Inflammatory macrophage treated with lipopolysaccharide for 1 hour (primary cell): ENCODE measurements at regions not wholly inside any gene's neighbourhood (a gene's known extent, or its start where the extent isn't known, plus 50 kb on each side); places are given as distances from the start of the nearest gene placed in this dataset.

Source experiments
- DNase-seq, 2 donors: peaks; one replicate each; pipeline ENCODE4 v3.0.0-alpha.2; 2020 to 2022

DNA sequence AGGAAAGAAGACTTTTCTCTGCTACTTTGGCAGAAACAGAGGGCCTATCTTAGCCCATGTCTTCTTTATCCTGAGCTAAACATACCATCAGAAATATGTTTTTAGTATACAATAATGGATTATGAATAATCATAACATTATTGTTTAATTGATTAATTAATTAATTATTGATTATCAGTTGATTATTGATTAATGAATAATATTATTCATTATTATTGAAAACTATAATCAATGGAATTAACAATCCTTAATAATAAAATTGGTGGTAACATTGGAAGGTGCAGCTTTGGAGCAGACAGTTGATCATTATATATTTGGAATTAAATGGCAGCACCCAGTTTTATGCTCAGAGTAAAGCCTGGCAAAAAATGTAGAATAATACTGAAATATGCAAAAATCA, 655.9 kb upstream of the ARGLU1 start:
- DNase-seq: no peak

DNA sequence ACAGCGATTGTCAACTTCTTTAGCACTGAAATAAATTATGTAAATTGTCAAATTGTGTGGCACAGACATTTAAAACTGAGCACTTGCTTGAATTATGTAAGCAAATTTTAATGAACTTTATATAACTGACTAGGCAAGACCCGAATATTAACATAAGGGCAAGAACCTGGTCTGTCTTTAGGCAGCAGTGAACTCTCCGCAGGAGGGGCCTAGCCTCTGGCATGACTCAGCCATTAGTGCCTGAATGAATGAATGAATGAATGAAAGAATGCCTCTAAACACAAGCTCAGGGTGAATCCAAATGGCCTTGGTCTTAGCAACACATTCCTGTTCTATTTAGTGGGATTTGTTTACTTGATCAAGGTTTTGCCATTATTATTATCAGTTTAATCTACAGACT, 654.7 kb upstream of the ARGLU1 start:
- DNase-seq: no peak

DNA sequence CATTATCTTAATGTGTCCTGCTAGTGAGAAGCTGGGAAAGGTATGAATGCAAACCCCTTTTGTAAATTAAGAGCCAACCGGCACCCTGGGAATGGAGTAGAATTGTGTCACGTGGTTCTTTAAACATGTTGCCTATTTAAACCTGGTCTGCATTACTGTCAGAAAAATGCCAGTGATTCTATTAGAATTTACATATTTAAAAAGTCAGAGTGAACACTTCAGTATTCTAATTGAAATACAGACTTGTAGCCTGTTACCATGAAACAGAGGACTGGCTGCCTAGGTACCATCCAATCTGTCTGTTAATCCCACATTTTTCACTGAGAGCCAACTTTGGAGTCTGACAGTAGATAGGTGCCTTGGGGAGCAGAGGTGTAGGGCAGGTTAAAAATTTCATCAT, 652.3 kb upstream of the ARGLU1 start:
- no peak for DNase-seq

DNA sequence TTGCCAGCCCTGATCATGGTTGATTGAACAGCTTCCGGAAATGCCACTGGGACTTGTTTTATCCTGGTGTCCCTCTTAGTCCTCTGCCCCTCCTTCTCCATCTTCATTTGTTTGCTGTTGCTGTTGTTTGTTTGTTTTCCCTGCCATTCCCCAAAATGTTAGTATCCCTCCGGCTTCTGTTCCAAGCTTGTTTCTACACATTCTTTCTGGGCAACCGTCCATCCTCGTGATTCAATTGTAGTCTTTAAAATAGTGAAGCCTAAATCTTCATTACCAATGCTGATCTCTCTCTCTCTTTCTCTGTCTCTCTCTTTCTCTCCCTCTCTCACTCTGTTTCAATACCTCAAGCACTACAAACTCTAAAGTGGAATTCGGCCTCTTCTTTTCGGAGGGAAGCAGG, 649.3 kb upstream of the ARGLU1 start:
- no peak for DNase-seq

DNA sequence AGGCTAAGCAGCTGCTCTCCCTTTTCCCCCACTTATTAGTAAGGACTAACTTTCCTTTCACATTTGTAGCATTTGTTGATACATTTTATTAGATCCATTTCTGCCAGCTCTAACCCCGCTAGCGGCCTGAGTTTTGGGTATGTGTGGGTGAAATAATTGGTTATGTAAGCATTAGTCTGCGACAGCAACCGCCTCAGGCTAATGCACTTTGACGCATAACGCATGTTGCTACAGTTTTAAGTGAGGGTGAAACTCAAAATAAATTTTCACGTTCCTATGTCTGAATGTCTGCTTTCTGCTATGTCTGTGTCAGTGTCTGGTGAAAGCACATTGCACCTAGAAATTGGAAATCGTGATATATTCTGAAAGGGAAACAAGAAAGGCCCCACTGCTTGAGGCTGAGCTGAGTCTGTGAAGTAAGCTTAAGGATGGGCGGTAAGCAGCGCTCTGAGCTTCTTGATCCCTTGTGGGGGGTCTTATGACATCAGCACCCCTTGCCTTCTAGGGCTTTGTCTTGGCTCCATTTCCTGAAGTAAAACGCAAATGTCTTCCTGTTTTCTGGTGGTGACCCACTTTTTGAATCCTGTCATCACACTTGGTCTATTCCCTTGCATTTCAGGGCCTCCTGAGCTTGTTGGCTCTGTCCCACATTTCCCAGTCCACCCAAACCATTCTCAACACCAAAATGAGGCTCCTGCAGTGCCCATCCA, 648.3 kb upstream of the ARGLU1 start:
- DNase-seq: no peak

DNA sequence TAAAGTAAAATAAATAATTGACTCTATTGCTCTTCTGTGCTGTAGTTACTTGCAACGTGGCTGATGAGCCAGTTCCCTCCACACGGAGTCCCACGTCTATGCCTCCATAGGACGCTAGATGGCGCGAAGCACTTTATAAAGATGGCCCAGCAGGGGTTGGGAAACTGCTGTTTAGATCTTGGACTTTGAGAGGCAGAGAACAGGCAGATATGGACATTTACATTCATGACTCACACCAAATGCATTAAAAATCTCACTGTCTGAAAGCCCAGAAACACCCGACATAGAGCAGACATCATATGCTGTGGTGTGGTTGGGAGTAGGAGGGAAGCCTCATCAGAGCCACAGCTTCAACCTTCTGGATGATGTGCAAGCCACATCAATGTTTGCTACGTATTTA, 643.1 kb upstream of the ARGLU1 start:
- peak; percentile 21 to 80 for DNase-seq

DNA sequence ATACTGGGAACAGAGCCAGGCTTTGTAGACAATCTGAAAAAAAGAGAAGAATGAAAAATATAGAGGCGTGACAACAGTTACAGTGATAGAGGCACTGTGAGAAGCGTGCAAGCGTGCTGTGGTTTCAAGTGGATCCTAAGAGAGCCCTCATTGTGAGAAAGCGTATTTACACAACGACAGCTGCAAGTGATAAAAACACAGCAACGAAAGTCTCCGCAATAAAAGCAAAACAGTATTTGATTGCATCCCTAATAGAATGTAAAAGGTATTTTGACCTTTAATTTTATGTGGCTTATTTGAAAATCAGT, 642.7 kb upstream of the ARGLU1 start:
- no peak for DNase-seq

DNA sequence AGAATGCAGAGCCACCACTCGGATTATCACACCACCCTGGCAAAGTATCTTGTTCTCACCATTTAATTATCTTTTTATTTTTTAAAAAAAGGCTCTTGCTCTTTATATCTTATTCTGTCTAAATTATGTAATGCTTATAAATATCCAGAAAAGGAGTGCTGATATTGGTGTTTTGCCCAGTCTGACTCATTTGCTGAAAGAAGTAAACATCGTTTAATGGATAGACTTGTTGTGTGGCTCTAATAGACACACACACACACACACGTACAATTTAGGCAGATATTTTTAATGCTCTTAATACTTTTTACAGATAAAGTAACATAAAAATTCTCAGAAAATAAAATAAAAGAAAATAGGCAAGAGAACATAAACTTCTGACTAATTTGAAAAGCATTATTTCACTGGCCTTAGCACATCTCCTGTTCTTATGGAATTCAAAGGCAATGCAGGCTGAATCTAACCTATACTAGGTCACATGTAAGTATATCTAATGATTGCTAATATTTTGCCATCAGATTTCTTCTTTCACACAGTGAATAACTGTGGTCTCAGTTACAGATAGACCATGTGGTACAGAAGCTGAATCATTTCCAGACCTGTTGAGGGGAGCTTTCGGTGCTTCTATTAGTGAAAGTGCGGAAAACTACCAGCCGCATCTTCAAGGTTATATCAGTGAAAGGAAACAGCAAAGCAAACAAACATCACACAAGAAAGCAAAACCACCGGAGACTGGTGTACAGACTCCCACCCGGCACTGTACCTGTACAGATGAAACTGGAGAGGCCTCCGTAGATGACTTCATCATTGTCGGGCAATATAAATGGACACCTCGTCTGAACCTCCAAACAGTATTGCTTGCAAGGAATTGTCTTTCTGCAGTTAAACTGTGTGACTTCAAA, 642.1 kb upstream of the ARGLU1 start:
- no peak for DNase-seq

DNA sequence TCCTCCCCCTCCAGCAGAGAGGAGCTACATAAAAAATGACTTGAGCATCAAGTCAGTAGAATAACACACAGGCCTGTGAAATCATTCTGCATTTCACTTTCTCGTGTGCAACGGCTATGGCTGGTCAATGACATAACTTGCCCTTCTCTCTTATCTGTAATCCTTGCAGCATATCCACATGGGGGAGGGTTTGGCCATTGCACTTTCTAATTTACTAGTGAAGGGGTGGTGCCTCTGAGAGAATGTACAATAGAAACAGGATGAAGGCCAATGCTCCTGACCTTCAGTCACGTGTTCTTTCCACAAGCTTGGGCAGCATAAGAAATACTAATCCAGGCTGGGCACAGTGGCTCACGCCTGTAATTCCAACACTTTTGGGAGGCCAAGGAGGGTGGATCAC, 641.0 kb upstream of the ARGLU1 start:
- no peak for DNase-seq

DNA sequence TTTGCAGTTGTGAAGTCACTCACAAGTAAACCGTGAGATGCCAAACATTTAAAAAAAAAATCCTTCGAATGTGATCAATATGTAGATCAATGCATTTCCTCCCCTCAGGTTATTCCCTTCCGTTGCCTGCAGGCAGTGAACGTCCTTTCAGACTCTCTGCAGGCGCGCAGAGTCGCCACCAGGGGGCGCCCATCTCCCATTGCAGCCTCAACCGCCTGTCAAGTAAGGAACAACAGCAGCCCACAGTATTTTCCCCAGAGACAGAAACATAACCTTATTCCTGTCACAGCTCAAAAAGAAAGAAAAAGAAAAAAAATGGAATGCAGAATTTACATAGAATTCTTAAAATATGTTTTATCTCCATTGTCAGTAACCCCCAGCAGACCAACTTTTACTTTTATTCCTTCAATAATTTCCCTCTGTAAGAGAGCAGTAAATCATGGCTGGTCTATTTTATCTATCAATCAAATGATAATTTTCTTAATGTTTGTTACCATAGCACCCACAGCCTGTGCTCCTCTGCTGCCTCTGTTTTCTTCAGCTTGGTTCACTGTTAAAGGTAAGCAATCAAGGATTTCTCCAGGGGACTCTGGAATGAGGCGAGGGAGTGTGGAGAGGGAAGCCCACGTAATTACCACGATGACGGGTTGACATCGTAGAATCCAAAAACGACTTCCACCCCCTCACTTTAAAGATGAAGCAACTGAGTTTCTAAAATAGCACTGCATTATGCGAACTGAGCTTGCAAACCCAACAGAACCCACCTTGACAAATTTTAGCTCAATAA, 637.6 kb upstream of the ARGLU1 start:
- peak; percentile 34 to 71 for DNase-seq

DNA sequence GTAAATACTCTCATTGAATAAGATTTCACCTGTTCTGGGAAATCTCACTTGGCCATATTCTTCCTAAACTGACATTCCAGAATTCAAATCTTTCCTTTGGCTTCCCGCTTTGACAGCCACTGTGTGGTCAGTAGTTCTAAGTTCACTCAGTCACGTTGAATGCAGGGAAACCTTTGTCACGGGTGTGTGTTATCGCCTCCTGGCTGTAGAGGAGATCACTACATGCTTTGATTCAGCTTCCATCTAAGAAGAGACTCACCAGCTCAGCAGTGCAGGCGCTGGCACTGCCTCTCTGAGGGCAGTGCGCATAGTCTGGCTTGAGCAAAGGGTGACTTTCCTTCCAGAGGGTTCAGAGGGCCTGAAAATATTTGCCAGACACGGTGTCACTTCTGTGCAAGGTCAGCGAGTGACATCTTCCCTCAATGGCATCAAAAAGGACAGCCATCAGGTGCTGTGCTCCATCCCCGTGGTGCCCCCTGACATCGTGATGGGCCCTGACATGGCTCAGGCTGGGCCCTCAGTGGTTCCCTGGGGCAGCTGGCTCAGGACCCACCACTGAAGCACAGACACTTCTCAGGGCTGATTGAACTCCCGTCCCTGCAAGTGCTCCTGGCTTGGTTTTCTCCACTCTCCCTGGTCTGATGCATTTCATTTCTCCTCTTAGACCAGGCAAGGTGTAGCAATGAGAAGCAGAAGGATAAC, 635.4 kb upstream of the ARGLU1 start:
- peak in 1 of 2 donors; percentile 1 for DNase-seq

DNA sequence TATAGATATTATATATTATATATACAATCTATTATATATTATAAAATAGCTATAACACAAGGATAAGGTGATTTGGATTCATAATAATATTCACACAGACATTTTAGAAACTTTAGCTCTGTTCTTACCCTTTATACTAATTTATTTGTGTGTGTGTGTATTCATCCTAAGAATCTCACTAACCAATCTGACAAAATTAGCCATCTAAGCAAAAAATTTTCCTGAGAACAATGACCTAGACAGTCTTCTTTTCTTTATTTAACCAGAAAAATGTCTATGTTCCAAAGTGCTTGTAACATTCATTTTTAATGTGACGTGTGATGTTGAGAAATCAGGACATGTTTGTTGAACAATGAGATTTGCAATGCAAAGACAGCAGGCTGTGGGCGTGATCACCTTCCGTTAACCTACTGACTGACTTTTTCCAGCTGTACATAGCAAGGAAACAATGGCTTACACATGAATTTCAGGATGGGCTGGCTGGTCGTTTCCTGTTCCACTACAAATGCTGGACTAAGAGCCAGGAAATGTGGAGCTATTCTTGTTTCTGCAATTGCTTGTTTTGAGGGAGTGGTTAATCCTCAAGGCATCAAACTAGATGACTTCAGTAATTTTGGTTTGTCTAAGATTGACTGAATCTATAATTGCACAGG, 634.6 kb upstream of the ARGLU1 start:
- DNase-seq: no peak

DNA sequence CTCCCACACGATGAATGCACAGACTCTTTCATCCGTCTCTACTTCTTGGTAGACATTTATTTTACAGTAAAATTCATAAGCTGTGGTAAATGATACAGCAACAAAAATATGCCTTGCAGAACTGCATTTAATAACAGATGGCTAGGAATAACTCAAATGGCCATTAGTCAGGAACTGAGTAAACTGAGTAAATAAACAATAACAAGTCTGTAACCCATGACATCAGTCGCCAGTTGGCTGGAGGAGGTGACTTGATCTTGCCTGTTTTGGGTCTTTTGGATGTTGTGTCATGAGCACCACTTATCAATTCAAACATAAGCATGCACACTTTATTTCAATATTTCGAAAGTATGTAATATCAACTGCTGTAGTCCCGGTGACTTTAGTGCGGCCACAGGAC, 632.6 kb upstream of the ARGLU1 start:
- DNase-seq: no peak

DNA sequence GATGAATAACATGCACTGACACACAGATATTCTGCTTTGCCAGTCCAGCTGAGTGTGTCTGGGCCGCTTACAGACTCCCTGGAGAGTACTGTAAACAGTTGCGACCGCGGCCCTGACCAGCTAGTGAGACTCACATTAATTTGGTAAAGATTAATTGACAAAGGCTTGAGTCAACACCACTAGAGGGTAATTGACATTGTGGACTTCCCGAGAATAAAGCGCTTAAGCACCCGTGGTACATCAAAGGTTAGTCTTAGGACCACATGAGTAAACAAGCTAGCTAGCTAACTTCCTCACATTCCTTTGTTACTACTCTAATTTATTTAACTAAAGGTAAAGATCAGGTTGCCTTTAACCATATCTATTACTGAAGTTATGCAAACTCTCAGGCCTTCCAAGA, 624.4 kb upstream of the ARGLU1 start:
- DNase-seq: no peak

DNA sequence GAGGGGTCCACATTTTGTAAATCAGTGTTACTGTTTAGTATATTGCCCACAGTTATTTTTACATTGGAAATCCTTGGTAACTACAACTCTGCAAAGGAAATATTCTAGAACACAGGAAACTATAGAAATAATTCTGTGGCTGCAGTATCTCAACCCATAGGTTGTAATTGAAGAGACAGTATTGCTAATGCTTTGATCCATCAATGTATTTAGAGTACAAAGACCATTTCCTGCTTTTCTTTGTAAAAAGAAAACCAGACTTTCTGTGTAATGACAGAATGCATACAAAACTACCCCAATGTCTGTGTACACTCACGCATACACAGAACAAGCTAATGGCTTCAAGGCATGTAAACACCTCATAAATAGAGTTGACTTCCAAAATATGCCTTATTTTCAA, 622.1 kb upstream of the ARGLU1 start:
- DNase-seq: no peak

DNA sequence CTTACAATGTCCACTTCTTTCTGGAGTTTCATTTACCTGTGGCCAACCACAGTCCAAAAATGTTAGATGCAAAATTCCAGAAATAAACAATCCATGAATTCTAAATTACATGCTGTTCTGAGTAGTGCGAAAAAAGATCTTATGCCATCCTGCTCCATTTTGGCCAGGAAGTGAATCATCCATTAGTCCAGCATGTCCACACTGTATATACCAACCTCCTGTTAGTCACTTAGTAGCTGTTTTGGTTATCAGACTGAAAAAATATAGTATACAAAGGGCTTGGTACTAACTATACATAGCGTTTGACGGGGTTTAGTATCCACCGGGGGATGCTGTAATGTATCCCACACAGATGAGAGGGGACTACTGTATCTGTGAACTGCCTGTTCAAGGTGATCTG, 618.0 kb upstream of the ARGLU1 start:
- DNase-seq: no peak

DNA sequence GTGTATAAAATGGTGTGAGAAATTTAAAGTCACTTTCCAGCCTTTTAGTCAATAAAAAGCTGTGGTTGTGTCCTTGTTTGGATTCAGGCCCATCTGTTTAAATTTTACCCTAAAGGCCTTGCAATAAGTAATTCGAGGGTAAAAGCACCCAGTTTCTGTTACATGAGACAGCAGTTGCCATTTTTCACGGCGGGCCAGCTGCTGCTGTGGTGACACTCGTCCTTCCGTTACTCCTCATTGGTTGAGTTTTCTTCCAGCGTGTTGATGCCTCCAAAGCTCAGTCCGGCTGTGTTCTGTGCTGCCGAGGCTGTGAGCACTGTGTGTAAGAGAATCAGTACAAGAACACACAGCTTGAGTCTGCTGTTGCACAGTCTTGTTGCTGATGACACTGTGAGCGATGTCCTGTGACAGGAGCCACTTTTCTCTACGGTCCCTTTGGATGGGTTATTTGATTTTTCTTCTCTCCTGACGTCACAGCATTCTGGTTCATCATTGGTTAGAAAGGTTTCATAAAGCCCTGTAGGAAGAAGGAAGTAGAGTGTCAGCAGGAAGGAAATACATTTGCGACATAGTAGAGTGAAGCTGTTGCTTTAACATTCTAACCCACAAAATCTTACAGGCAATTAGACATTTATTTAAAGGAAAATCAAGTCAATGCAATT, 602.5 kb upstream of the ARGLU1 start:
- DNase-seq: no peak

DNA sequence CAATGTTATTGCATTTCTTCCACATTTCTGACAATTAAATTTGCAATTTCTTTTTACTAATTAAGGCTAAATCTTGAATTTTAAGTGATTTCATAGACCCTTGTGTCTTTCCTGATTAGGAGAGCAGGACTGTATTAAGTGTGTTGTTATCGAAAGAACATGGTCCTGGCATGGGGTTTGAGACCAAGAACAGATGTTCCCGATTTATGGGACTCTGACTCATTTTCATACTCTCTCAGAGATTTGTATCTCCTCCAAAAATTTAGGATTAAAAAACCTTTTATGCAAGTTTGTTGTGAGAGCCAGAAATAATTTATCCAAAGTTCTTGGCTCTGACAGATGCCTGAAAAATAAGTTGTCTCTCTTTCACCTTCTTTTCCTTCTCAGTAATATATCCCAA, 589.3 kb upstream of the ARGLU1 start:
- no peak for DNase-seq

DNA sequence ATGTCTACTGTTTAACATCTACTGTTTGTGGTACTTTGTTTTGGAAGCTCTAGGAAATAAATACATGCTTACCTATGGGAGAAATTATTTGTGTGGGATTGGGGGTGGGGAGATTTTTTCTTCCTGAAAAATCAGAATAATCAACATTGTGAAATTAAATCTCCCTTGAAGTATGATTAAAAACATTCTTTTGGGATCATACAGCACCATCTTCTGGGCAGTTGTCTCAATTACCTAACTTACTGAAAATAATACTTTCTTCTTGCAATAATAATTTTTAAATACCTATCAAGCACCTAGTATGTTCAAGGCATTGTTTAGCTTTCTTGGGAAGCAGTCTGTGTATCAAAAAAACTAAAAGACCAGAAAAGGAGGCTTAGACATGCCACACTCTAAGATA, 576.5 kb upstream of the ARGLU1 start:
- no peak for DNase-seq

DNA sequence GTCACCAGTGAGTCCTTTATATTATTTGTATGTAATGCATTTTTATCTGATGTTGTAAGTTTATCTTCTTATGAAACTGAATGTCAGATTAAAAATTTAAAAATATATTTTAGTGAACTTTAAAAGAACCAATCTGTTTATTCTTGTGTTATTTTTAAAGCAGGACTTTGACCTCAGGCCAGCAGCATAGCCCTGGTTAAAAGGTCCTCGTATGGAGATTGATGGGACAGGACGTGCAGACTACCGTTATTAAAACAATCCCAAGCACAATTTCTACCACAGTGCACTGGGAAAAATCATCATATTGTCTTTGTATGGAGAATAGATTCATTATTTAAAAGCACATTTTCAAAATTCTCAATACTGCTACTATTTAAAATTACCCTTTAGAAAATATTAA, 573.8 kb upstream of the ARGLU1 start:
- DNase-seq: no peak

DNA sequence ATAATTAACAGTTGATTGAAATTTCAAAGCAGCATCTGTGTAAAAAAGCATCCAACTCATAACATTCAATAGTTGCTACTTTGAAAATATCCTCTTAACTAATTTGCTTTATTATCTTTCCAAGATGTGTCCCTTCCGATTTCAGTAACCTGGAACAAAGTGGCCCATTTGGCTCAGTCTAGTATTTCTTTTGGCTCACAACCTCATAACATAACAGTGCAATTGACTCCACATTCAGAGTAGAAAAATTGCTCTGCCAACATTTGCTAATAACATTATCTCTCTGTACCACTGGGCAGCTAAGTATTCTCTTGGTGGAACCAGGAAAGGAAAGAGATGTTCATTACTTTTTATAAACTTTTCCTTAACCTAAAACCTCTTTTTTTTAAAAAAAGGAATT, 571.1 kb upstream of the ARGLU1 start:
- no peak for DNase-seq

DNA sequence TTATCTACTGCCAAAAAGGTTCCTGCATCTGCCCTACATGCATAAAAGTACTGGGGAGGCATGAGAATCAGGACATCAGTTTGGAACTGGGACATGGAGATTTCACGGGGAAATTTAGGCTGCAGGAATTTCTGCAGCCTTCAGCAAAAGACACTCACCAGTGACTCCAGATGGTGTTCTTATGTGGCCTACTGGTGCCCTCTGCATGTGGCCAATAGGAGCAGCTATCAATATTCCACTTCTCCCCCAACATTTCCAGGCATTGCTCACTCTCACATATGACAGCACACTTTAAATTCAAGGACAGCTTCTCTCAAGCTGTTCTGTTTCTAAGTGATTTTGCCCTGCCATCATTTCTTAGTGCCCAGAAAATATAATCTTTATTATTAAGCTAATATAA, 570.5 kb upstream of the ARGLU1 start:
- DNase-seq: no peak
